AG10803 (cell line): ENCODE measurements at regions not wholly inside any gene's neighbourhood (a gene's known extent, or its start where the extent isn't known, plus 50 kb on each side); places are given as distances from the start of the nearest gene placed in this dataset.

ENCODE experiments used
- DNase-seq: peaks from one replicate; pipeline ENCODE4 v3.0.0; 2010; ENCODE audit warnings: low read depth
- H3K4me3 ChIP-seq: 2 replicates; pipeline ENCODE4 v1.5.1; 2011; ENCODE audit warnings: mild to moderate bottlenecking, low read length, control low read depth
- CTCF ChIP-seq: conservative IDR thresholded peaks from 2 replicates; pipeline ENCODE4 v1.5.1; 2011; ENCODE audit warnings: mild to moderate bottlenecking, low read length, control low read depth, inconsistent platforms

GRCh38 chr6:95135182-95135581 lies 442.2 kb upstream of the MANEA start:
- no peak overlapping the region for H3K4me3 ChIP-seq
- no peak for DNase-seq
- no peak for TF ChIP-seq CTCF

DNA sequence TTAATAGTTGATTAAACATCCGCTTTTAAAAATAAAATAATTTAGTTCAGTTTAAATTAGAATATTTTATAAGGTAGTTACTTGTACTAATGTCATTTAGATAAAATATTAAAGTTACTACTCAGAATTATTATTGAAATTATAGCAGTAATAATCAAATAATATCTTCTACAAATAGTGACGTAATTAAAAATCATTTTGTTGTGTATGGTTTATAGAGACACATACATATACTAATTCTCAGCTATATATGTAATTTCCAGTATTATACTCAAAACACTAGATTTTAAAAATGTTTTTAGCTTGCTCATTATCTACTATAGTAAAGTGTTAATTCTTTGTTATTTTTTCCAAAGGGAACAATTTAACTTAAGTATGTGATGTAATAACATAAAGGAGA lies 435.2 kb upstream of the MANEA start:
- DNase-seq: no peak
- no peak overlapping the region for H3K4me3 ChIP-seq
- no peak for TF ChIP-seq CTCF

DNA sequence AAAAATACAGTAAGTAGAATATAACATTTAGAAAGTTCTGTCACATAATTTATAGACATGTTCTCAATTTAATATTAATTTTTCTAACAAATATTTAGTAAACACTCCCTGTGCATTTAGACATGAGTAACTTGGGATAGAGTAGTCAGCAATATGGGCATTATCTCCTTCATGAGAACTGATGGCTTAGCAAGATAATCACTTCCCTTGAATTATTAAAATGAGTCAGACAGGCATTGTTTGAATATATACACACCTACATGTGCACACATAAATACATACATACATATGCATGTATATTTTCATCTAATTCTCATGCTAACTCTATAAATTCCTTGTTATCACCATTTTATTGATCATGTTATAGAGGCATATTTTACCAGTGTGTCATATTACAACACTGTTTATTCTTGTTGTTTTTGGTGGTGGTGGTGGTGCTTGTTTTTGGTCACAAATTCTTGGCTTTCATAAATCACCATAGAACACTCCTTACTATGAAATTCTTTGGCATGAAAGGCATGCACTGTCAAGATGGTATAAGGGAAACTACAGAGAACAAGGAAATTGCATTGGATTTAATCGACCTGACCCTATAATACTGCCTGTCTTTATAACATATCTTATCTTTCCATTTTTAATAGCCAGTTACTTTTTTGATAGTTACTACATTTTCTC lies 434.5 kb upstream of the MANEA start:
- no peak overlapping the region for H3K4me3 ChIP-seq
- DNase-seq: no peak
- TF ChIP-seq CTCF: no peak

DNA sequence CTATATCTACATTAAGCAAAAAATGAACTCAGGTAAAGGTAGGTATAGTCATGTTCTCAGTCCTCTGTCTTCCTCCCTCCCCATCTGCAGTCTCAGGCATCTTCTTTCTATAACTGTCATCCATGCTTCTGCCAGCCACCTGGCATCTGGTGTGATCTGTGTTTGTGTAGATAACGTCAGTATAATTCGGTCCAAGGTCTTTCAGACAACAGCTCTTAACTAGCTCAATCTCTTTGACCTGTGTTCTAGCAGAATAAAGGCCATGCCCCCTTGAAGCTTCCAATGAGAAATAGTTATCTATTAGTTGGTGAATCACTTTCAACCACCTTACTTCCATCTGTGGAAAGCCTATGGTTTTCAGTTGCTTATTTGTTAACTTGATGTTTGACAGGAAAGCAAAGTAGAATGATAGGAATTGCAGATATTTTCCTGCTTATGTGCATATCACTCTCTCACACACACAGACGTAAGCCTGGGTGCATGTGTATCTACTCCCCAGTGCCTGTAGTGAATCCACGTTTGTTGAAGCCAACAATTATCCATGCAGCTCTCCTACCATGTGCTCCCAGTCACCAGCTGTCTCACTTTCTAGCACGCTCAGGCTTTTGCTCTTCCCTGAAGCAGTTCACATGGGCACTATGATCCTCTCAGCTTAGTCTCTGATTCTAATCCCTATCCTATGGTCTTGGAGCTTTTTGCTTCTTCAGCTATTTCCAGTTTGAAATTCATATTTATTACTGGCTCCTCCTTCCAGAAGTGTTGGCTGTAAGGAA lies 433.7 kb upstream of the MANEA start:
- no peak overlapping the region for H3K4me3 ChIP-seq
- no peak for DNase-seq
- no peak for TF ChIP-seq CTCF

DNA sequence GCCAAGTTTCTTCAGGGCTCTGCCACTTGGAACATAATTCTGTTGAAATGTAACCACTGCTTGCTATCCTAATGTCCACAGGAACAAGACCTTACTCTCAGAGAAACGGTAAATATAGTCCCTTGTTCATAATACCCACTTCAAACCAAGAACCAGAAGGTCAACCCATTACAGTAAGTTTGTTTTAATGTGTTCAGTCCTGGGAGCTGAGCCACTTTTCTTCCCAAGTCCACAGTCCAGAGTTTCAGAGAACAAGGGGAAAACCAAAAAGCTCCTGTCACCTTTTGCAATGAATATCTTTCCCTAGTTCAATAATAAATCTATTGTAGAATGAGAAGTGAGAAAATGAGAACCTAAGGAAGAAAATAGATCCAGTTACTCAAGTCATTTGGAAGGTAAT lies 431.9 kb upstream of the MANEA start:
- DNase-seq: no peak

GRCh38 chr6:95159557-95159956 lies 417.8 kb upstream of the MANEA start:
- DNase-seq: no peak
- H3K4me3 ChIP-seq: no peak overlapping the region
- no peak for TF ChIP-seq CTCF

More for the DNA sequence above, 431.9 kb upstream of the MANEA start:
- TF ChIP-seq CTCF: no peak
- no peak overlapping the region for H3K4me3 ChIP-seq

GRCh38 chr6:95169775-95170174 lies 407.6 kb upstream of the MANEA start:
- TF ChIP-seq CTCF: no peak
- H3K4me3 ChIP-seq: no peak overlapping the region
- no peak for DNase-seq
